Suppressor macrophage (primary cell): ENCODE measurements at regions not wholly inside any gene's neighbourhood (a gene's known extent, or its start where the extent isn't known, plus 50 kb on each side); places are given as distances from the start of the nearest gene placed in this dataset.

ENCODE experiments used
- DNase-seq, 4 experiments: peaks; one replicate each; pipeline ENCODE4 v3.0.0-alpha.2; 2020 to 2022

- DNase-seq: no peak
Measured at GRCh38 chr10:128723631-128724205, 597.5 kb upstream of the MKI67 start.

DNA sequence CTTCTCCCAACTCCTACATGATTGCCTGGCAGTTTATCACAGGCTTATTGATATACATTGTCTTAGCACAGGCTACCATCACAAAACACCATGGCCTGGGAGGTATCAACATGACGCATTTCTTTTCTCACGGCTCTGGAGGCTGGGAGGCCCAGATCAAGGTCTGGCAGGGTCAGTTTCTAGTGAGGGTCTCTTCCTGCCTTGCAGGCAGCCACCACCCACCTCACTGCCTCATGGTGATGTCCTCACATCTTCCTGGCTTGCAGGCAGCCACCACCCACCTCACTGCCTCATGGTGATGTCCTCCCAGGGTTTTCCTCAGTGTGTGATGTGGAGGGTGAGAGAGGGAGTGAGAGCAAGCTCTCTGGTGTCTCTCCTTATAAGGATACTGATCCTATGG lies 599.3 kb upstream of the MKI67 start:
- no peak for DNase-seq

GRCh38 chr10:128727114-128727513 lies 600.9 kb upstream of the MKI67 start:
- no peak for DNase-seq

DNA sequence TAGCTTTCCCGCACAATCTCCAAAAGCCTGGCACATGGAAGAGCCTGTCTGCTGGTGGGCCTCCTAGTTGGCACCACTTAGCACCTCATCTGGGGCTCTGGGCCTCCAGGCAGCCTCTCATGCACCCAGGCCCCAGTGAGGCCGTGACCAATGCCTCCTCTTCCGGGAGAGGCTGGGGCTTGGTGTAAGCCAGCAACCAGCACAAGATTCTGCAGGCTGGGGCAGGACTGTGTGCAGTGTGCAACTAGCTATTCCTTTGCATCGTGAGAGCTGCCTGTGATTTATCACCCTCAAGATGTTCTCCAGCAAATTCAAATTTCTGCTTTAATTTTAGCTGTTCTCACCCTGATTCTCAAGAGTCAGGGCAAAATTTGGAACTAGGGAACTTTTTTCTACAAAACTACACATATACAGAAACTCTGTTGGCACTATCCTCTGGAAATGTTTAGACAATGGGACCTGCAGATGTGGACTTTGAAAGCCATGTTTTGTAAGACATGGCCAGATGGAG lies 603.7 kb upstream of the MKI67 start:
- no peak for DNase-seq

GRCh38 chr10:128730922-128731321 lies 604.7 kb upstream of the MKI67 start:
- DNase-seq: no peak

- no peak for DNase-seq
Measured at GRCh38 chr10:128734161-128734560, 607.9 kb upstream of the MKI67 start.

DNA sequence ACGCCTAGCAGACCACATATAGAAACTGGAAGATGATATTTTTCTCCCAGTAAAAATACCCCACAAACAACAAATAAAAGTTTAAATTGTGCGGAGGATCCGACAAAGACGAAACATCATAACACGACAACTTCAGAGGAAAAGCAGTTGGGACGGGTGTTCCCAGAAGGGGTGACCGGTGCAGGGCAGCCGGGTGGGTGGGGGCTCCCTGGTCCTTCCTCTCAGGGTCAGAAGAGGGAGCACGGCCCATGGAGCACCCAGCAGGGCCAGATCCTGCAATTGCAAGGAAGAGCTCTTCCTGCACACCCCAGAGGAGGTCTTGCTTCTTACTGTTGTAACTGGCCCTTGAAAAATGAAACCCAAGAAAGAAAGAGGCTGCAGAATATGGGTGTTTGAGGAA lies 608.5 kb upstream of the MKI67 start:
- DNase-seq: no peak

DNA sequence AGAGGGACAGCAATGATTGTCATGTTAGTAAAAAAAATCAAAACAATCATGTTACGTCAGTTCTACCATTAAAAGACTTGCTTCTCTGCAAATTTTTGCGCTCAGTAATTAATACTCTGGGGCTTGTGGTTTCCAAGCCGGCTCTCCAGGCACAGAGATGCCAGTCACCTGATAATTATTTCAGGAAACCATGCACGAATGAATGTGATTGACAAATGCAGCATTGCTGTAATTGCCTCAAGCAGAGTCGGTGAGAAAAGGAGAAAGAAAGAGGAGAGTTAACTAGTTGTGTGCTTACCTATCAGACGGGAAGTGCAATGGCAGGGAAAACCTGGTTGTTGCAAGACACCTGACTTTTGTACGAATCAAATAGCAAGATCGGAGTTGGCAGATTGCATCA lies 609.8 kb upstream of the MKI67 start:
- DNase-seq: no peak

DNA sequence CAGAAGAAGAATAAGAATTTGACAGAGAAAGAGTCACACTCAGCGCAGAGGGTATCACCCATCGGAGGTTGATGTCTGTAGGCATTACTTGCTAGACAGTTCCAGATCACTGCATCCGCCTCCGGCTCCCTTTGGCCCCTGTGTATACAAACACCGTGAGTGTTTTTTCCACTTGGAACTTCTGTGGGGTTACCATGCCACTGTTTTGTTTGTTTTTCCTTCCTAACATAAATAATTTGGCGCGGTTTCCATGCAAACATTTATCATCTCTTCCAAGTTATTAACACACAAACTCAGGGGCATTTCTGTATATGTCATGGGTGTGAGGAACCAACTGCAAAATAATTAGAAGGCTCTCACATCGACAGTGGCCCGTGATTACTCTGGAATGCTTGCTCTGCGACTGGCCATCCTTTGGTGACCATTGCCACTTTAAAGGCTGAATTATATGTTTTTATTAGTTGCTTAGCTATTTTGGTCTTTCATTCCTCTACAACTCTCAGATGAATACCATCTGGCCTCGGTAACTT lies 612.2 kb upstream of the MKI67 start:
- no peak for DNase-seq

GRCh38 chr10:128739930-128740329 lies 613.7 kb upstream of the MKI67 start:
- no peak for DNase-seq

DNA sequence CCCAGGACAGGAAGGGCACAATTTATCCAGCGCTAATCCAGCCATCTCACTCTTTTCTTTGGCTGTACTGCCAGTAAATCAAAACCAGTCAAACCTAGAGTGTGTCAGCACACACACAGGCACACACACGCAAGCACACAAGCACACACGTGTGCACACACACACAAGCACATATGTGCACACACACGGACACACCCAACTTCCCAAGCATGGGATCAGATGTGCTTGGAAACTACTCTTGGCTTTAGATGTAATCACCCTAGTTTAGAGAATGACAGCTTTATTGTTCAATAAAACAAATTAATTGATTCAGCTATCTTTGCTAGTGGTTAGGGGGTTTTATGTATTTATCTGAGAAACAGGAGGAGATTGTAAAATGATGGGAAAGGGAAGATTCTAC lies 615.0 kb upstream of the MKI67 start:
- DNase-seq: no peak

DNA sequence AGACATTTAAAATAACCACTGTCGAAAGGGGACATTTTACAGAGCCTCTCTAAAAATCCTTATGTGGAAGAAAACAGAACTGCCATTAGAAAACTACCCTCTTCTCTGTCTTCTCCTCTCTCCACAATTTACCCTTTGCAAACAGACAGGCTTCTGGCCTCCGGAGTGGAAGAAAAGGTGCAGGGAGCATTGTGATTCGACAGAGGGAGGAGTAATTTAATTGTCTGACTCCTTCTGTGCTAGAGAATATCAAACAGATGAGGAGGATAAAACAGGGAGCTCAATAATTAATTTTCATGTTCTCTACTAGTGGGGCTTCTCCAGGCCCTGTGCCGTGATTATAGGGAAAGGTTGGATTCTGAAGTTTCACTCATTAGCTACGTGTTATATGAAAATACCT lies 615.5 kb upstream of the MKI67 start:
- DNase-seq: no peak

GRCh38 chr10:128744092-128744491 lies 617.9 kb upstream of the MKI67 start:
- DNase-seq: no peak

DNA sequence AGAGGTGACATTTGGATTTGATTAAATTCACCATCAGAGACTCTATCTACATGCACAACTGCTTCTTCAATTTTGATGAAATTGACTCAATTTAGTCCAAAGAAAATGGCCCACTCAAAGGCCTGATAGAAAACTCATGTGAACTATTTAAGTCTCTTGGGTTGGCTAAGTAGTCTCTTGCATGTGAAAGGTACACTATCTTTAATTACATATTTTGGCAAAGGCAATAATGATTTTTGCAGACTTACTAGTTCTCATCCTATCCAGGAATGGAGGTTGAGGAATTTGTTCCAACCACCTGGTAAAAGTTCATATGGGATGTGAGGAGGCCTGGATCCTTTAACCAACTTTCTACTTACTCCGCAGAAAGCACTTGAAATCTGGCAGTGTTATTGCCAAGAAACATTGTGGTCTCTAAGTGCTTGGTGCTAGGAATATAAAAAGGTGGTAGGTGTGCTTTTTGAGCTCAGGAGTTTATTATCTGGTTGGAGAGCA lies 618.6 kb upstream of the MKI67 start:
- no peak for DNase-seq

DNA sequence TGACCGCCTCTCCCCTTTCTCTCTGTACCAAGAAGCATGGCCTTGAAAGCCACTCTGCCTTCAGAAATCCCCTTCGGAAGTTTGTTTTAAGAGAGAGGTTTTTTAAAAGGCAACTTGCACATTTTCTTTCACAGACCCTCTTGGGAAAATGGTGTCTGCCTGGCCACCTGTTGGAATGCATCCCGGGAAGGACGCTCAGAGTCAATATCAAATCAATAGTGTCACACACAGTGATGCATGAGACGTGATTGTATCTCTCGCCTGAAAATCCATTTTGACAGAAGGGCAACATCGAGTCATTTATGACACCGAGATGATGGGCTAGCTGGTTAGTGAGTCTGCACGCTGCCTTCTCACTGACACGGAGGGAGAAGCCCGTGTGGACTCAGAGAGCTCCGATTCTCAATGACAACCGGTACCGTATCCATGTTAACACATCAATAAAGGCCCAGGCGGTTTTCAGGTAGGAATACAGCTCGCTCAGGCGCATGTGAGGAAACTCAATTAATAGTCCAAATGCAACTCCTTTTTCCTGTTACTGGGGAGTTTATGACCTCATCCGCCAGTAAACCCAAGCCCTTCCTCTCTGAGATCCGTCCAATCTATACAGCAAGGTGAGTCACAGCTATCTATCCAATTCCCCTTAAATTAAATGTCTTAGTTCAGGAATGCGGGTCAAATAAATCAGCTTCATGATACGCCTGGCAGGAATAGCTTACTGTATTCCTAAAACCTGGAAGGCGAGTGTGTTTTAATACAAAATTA lies 621.5 kb upstream of the MKI67 start:
- no peak for DNase-seq

GRCh38 chr10:128751284-128751683 lies 625.1 kb upstream of the MKI67 start:
- DNase-seq: no peak

- DNase-seq: no peak
Measured at GRCh38 chr10:128751851-128752250, 625.6 kb upstream of the MKI67 start.

DNA sequence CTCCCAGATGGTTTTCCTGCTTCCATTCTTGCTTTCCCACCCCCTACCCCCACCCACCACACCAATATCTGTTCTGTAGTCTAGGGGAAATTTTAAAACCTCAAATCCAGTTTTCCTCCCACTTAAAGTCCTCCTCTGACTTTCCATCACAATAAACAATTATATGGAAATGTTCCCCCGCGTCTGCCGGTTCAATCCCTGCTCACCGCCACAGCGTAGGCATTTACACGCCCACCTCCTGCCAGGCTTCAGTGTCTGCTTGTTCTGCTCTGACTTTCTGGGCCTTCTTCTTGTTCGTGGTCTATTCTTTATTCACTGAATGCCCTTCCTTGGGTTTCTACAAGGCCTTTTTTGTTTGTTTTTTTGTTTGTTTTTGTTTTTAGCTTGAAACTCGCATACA lies 633.0 kb upstream of the MKI67 start:
- no peak for DNase-seq

GRCh38 chr10:128763588-128763987 lies 637.4 kb upstream of the MKI67 start:
- no peak for DNase-seq

GRCh38 chr10:128764190-128764589 lies 638.0 kb upstream of the MKI67 start:
- no peak for DNase-seq

DNA sequence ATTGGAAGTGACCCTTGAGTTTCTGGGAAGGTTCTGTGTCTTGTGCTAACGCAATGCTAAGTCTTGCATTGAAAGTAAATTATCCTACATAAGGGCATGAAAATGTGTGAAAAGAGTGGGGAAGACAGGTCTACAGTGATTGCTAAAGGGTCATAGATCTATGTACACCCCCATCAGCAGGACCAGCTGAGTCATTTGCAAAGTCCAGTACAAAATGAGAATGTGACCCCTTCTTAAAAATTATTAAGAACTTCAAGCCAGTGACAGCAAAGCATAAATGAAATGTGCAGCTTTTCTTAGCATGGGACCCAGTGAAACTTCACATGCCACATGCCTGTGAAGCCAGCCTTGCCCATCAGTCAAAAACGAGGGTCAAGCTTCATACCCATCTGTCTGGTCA lies 640.7 kb upstream of the MKI67 start:
- DNase-seq: no peak

- no peak for DNase-seq
Measured at GRCh38 chr10:128774979-128775378, 648.8 kb upstream of the MKI67 start.

GRCh38 chr10:128775743-128776142 lies 649.5 kb upstream of the MKI67 start:
- no peak for DNase-seq

DNA sequence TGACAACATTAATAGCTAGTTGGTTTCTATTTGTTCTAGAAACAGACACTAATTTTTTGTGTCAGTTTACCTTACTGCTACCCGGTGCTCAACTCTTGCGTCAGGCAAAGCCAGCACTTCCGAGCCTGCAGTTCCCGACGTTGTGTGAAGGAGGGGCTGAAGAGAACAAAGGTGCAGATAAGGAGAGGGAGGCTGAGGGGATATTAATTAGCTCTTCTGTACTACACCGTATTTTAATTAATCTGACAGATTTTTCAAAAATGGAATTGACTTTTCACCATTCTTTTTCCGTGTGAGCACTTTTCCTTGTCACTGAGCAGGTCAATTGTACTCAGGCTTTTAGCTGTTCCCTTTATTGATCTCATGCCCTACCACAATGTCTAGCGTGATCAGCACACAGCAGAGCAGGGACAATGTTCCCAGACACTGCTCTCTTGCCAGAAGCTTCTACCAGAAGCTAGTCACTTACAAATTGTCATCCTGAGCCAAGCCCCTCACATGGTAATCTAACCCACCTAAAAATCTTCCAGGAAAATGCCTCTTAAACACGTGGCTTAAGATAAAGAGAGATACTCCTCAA lies 650.5 kb upstream of the MKI67 start:
- no peak for DNase-seq
